ENCODE measurements at regions not wholly inside any gene's neighbourhood (a gene's known extent, or its start where the extent isn't known, plus 50 kb on each side); places are given as distances from the start of the nearest gene placed in this dataset.

DNA sequence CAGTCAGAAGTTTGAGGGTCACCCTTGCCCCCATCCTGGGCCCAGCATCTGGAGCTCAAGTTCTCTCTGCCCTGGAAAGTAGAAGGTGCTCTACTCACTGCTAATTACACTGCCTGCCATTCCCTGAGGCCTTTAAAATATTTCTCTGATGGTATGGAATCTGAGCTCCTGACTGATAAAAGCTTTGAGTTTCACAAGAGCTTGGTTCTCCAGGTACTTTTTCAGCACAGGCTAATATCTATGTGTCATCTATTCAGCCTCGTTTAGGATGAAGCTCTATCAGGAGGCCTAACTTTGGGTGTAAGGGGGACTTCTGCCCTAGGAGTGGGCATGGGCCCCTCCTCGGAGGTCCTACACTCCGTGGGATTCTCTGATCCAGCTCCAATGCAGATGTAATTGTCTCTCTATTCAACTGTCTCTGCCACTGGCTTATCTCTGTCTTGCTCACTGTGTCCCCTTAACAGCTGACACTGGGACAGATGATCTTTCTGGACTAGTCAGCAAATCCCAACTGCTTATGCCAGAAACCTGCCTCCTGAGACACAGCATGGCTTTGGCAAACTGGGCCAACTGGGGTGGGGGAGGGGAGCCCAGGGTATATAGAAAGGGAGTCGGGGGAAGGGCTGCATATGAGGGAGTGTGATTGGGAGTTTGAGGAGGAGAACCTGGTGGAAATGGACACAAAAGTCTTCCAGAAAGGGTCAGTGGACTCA is 104.2 kb upstream of the GADD45A start (continued):
- TF ChIP-seq, protein P1, sequence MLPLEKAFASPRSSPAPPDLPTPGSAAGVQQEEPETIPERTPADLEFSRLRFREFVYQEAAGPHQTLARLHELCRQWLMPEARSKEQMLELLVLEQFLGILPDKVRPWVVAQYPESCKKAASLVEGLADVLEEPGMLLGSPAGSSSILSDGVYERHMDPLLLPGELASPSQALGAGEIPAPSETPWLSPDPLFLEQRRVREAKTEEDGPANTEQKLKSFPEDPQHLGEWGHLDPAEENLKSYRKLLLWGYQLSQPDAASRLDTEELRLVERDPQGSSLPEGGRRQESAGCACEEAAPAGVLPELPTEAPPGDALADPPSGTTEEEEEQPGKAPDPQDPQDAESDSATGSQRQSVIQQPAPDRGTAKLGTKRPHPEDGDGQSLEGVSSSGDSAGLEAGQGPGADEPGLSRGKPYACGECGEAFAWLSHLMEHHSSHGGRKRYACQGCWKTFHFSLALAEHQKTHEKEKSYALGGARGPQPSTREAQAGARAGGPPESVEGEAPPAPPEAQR (CRISPR knock-in tag; IDR thresholded peaks at IDR 0.05), result no peak
- TF ChIP-seq, protein P2, sequence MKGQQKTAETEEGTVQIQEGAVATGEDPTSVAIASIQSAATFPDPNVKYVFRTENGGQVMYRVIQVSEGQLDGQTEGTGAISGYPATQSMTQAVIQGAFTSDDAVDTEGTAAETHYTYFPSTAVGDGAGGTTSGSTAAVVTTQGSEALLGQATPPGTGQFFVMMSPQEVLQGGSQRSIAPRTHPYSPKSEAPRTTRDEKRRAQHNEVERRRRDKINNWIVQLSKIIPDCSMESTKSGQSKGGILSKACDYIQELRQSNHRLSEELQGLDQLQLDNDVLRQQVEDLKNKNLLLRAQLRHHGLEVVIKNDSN (CRISPR knock-in tag; IDR thresholded peaks at IDR 0.05), result no peak
- TF ChIP-seq JUN (CRISPR knock-in tag; IDR thresholded peaks at IDR 0.05) (no peak), HMGA2 (CRISPR knock-in tag; IDR thresholded peaks at IDR 0.05) (no peak), CREB1 (CRISPR knock-in tag; IDR thresholded peaks at IDR 0.05) (no peak), RELA (CRISPR knock-in tag; IDR thresholded peaks at IDR 0.05; ENCODE audit: borderline replicate concordance) (no peak), CREM (CRISPR knock-in tag; IDR thresholded peaks at IDR 0.05) (no peak), NR2C2 (CRISPR knock-in tag; IDR thresholded peaks at IDR 0.05) (no peak), FOXJ3 (CRISPR knock-in tag; IDR thresholded peaks at IDR 0.05; ENCODE audit: borderline replicate concordance) (no peak)

DNA sequence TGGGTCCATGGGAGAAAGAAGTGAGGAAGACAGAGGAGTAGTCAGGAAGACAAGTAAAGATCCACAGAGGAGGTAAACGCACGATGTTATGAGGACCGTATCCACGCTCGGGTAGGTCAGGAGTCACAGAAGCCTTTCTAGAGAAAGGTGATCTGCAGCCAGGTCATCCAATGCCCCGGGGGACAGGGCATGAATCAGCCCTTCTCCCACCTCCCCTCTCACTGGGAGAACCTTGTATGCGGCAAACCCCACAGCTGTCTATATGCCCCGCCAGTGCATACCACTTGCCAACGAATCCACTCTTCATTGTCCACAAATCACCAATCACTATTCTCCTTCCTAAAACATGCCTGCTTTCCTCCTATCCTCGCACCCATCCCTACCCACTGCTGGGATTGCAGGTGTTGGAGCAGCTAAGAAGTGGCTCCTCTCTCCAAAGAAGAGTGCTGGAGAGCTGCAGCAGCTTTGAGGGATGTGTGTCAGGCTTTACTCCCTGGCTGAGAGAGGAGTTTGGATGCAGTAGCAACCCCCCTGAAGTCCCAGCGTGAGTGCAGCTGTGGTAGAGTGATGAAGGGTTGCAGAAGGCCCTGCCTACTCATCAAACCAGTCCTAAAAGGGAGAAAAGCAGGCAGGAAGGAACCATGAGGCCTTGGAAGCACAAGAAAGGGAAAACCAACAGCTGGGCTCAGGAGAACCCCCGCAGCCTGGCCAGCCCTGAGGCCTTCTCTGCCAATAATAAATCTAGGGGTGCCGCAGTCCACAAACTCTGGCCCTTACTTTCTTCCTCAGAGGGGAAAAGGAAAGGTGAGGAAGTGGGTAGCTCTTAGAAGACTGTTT is 102.2 kb upstream of the GADD45A start:
- H3K9me3 Mint-ChIP-seq, result no peaks in the 10 kb centered on the region
- POLR2A ChIA-PET, result interaction anchor here (0.6 kb wide), 1 partner anchor 86 kb away, joined by 3 read pairs; no protein-coding TSS in a partner anchor
- H3K4me1 Mint-ChIP-seq, result peaks cover 9% of the 10 kb centered on the region
- no peak for TF ChIP-seq NFYB (CRISPR knock-in tag; conservative IDR thresholded peaks at IDR 0.05; ENCODE audit: low read depth)
- TF ChIP-seq FOXJ3 (CRISPR knock-in tag; IDR thresholded peaks at IDR 0.05; ENCODE audit: borderline replicate concordance), result no peak
- TF ChIP-seq, protein P3, sequence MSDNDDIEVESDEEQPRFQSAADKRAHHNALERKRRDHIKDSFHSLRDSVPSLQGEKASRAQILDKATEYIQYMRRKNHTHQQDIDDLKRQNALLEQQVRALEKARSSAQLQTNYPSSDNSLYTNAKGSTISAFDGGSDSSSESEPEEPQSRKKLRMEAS (CRISPR knock-in tag; IDR thresholded peaks at IDR 0.05), result no peak
- TF ChIP-seq JAZF1 (CRISPR knock-in tag; IDR thresholded peaks at IDR 0.05), result no peak
- TF ChIP-seq ZNF671 (CRISPR knock-in tag; IDR thresholded peaks at IDR 0.05), result no peak
- TF ChIP-seq NFE2L1 (CRISPR knock-in tag; IDR thresholded peaks at IDR 0.05), result no peak
- TF ChIP-seq, protein P4, sequence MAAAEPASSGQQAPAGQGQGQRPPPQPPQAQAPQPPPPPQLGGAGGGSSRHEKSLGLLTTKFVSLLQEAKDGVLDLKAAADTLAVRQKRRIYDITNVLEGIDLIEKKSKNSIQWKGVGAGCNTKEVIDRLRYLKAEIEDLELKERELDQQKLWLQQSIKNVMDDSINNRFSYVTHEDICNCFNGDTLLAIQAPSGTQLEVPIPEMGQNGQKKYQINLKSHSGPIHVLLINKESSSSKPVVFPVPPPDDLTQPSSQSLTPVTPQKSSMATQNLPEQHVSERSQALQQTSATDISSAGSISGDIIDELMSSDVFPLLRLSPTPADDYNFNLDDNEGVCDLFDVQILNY (CRISPR knock-in tag; IDR thresholded peaks at IDR 0.05), result no peak
- TF ChIP-seq, protein P5, sequence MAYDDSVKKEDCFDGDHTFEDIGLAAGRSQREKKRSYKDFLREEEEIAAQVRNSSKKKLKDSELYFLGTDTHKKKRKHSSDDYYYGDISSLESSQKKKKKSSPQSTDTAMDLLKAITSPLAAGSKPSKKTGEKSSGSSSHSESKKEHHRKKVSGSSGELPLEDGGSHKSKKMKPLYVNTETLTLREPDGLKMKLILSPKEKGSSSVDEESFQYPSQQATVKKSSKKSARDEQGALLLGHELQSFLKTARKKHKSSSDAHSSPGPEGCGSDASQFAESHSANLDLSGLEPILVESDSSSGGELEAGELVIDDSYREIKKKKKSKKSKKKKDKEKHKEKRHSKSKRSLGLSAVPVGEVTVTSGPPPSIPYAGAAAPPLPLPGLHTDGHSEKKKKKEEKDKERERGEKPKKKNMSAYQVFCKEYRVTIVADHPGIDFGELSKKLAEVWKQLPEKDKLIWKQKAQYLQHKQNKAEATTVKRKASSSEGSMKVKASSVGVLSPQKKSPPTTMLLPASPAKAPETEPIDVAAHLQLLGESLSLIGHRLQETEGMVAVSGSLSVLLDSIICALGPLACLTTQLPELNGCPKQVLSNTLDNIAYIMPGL (CRISPR knock-in tag; IDR thresholded peaks at IDR 0.05), result no peak
- TF ChIP-seq ESRRA (CRISPR knock-in tag; IDR thresholded peaks at IDR 0.05; ENCODE audit: borderline replicate concordance), result no peak
- TF ChIP-seq, protein P1 (CRISPR knock-in tag; IDR thresholded peaks at IDR 0.05), result no peak
- TF ChIP-seq, protein P6, sequence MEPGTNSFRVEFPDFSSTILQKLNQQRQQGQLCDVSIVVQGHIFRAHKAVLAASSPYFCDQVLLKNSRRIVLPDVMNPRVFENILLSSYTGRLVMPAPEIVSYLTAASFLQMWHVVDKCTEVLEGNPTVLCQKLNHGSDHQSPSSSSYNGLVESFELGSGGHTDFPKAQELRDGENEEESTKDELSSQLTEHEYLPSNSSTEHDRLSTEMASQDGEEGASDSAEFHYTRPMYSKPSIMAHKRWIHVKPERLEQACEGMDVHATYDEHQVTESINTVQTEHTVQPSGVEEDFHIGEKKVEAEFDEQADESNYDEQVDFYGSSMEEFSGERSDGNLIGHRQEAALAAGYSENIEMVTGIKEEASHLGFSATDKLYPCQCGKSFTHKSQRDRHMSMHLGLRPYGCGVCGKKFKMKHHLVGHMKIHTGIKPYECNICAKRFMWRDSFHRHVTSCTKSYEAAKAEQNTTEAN (CRISPR knock-in tag; IDR thresholded peaks at IDR 0.05), result no peak
- TF ChIP-seq ZNF396 (CRISPR knock-in tag; IDR thresholded peaks at IDR 0.05; ENCODE audit: borderline replicate concordance), result no peak
- TF ChIP-seq GTF2I (CRISPR knock-in tag; conservative IDR thresholded peaks at IDR 0.05), result no peak
- no peak for TF ChIP-seq OVOL2 (CRISPR knock-in tag; IDR thresholded peaks at IDR 0.05; ENCODE audit: borderline replicate concordance)
- TF ChIP-seq, protein P7, sequence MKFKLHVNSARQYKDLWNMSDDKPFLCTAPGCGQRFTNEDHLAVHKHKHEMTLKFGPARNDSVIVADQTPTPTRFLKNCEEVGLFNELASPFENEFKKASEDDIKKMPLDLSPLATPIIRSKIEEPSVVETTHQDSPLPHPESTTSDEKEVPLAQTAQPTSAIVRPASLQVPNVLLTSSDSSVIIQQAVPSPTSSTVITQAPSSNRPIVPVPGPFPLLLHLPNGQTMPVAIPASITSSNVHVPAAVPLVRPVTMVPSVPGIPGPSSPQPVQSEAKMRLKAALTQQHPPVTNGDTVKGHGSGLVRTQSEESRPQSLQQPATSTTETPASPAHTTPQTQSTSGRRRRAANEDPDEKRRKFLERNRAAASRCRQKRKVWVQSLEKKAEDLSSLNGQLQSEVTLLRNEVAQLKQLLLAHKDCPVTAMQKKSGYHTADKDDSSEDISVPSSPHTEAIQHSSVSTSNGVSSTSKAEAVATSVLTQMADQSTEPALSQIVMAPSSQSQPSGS (CRISPR knock-in tag; IDR thresholded peaks at IDR 0.05; ENCODE audit: borderline replicate concordance, low read depth), result no peak

More for the DNA sequence above, 102.2 kb upstream of the GADD45A start:
- CTCF ChIA-PET, result interaction anchor here (0.6 to 2.2 kb wide), 5 partner anchors 13 to 178 kb away, joined by 3 to 6 read pairs (median 3); partner anchors contain the start of gene GADD45A
- peak; percentile 34; the same call in 1 of the 2 replicates for ATAC-seq
- Mint-ChIP-seq H3K27me3 (ENCODE audit: low read depth) (no peaks in the 10 kb centered on the region), H3K27ac (no peak overlapping the region), H3K4me3 (no peak overlapping the region), H3K36me3 (no peaks in the 10 kb centered on the region)
- DNase-seq (ENCODE audit: low spot score), result no peak
